Epidermal melanocyte (primary cell): ENCODE measurements at regions not wholly inside any gene's neighbourhood (a gene's known extent, or its start where the extent isn't known, plus 50 kb on each side); places are given as distances from the start of the nearest gene placed in this dataset.
A peak's percentile ranks its signal among the peaks of the same experiment; 100 is the strongest.
"Not testable (repeated sequence)": the region's sequence is repeated elsewhere in the genome, so short reads cannot be mapped to it uniquely, and the experiment has no call there.

Source experiments
- DNase-seq: peaks from one replicate; pipeline ENCODE4 v3.0.0; 2011; ENCODE audit warnings: low spot score; ENCODE audit not compliant: insufficient read length

- not testable (repeated sequence) for DNase-seq
Measured at GRCh38 chr4:102397056-102397455, 51.8 kb upstream of the SLC39A8 start.

- DNase-seq: no peak
Measured at GRCh38 chr4:102399021-102399420, 53.7 kb upstream of the SLC39A8 start.

- DNase-seq: no peak
Measured at GRCh38 chr4:102400898-102401297, 55.6 kb upstream of the SLC39A8 start.

GRCh38 chr4:102402223-102402622 lies 56.9 kb upstream of the SLC39A8 start:
- no peak for DNase-seq

GRCh38 chr4:102403116-102403515 lies 57.8 kb upstream of the SLC39A8 start:
- DNase-seq: no peak

GRCh38 chr4:102404431-102404969 lies 59.2 kb upstream of the SLC39A8 start:
- no peak for DNase-seq

GRCh38 chr4:102405821-102406401 lies 60.6 kb upstream of the SLC39A8 start:
- DNase-seq: no peak

- not testable (repeated sequence) for DNase-seq
Measured at GRCh38 chr4:102410884-102411283, 65.6 kb upstream of the SLC39A8 start.

GRCh38 chr4:102411408-102411807 lies 66.1 kb upstream of the SLC39A8 start:
- DNase-seq: no peak

- DNase-seq: no peak
Measured at GRCh38 chr4:102416765-102417164, 71.5 kb upstream of the SLC39A8 start.

- DNase-seq: no peak
Measured at GRCh38 chr4:102420563-102421398, 75.5 kb upstream of the SLC39A8 start.

GRCh38 chr4:102422843-102423242 lies 77.6 kb upstream of the SLC39A8 start:
- no peak for DNase-seq

GRCh38 chr4:102423375-102423774 lies 77.8 kb upstream of the NFKB1 start:
- no peak for DNase-seq

GRCh38 chr4:102427371-102427998 lies 73.7 kb upstream of the NFKB1 start:
- DNase-seq: no peak

- no peak for DNase-seq
Measured at GRCh38 chr4:102428122-102428521, 73.0 kb upstream of the NFKB1 start.

GRCh38 chr4:102429553-102429952 lies 71.6 kb upstream of the NFKB1 start:
- DNase-seq: no peak

- DNase-seq: no peak
Measured at GRCh38 chr4:102430461-102430910, 70.7 kb upstream of the NFKB1 start.

- DNase-seq: no peak
Measured at GRCh38 chr4:102431608-102431961, 69.6 kb upstream of the NFKB1 start.

GRCh38 chr4:102437111-102437510 lies 64.0 kb upstream of the NFKB1 start:
- DNase-seq: no peak

- DNase-seq: no peak
Measured at GRCh38 chr4:102438396-102439235, 62.5 kb upstream of the NFKB1 start.

- DNase-seq: peak; percentile 43
Measured at GRCh38 chr4:102439236-102439614, 61.9 kb upstream of the NFKB1 start.
